ENCODE measurements at regions not wholly inside any gene's neighbourhood (a gene's known extent, or its start where the extent isn't known, plus 50 kb on each side); places are given as distances from the start of the nearest gene placed in this dataset.

- TF ChIP-seq, protein P1, sequence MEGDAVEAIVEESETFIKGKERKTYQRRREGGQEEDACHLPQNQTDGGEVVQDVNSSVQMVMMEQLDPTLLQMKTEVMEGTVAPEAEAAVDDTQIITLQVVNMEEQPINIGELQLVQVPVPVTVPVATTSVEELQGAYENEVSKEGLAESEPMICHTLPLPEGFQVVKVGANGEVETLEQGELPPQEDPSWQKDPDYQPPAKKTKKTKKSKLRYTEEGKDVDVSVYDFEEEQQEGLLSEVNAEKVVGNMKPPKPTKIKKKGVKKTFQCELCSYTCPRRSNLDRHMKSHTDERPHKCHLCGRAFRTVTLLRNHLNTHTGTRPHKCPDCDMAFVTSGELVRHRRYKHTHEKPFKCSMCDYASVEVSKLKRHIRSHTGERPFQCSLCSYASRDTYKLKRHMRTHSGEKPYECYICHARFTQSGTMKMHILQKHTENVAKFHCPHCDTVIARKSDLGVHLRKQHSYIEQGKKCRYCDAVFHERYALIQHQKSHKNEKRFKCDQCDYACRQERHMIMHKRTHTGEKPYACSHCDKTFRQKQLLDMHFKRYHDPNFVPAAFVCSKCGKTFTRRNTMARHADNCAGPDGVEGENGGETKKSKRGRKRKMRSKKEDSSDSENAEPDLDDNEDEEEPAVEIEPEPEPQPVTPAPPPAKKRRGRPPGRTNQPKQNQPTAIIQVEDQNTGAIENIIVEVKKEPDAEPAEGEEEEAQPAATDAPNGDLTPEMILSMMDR (conservative IDR thresholded peaks at IDR 0.05 in 1 of 2, IDR thresholded peaks at IDR 0.05 in 1 of 2; ENCODE audit: low read depth in 1 of 2, low read length in 2 of 2) = no peak
- TF ChIP-seq EZH2 (IDR thresholded peaks at IDR 0.05; ENCODE audit: low read length, missing control alignments) = no peak
These were observed 118.2 kb downstream of the HSD17B3 start for GRCh38 chr9:96183751-96184150.
